ENCODE measurements at regions not wholly inside any gene's neighbourhood (a gene's known extent, or its start where the extent isn't known, plus 50 kb on each side); places are given as distances from the start of the nearest gene placed in this dataset.

- Histone ChIP-seq H3K27ac (ENCODE audit: low read length) (no peak overlapping the region), H3K27me3 (ENCODE audit: control insufficient read depth, insufficient read depth, low read length) (no peaks in the 10 kb centered on the region), H3K4me1 (ENCODE audit: control insufficient read depth, insufficient read depth, low read length) (no peaks in the 10 kb centered on the region), H3K9me3 (ENCODE audit: control insufficient read depth, insufficient read depth, low read length) (no peaks in the 10 kb centered on the region), H3K4me3 (ENCODE audit: low read length) (no peak overlapping the region), H3K36me3 (ENCODE audit: control insufficient read depth, insufficient read depth, low read length) (no peaks in the 10 kb centered on the region)
- no peak for DNase-seq (ENCODE audit: low read depth, low spot score)
Measured at GRCh38 chr21:35345954-35346353, 296.9 kb upstream of the RUNX1 start.

GRCh38 chr21:35344582-35344981 lies 295.5 kb upstream of the RUNX1 start:
- Histone ChIP-seq H3K4me3 (ENCODE audit: low read length) (no peak overlapping the region), H3K27ac (ENCODE audit: low read length) (no peak overlapping the region), H3K4me1 (ENCODE audit: control insufficient read depth, insufficient read depth, low read length) (no peaks in the 10 kb centered on the region), H3K9me3 (ENCODE audit: control insufficient read depth, insufficient read depth, low read length) (no peaks in the 10 kb centered on the region), H3K36me3 (ENCODE audit: control insufficient read depth, insufficient read depth, low read length) (no peaks in the 10 kb centered on the region), H3K27me3 (ENCODE audit: control insufficient read depth, insufficient read depth, low read length) (no peaks in the 10 kb centered on the region)
- no peak for DNase-seq (ENCODE audit: low read depth, low spot score)
- no CpG with 5 or more reads among the region's 4 CpGs for WGBS (ENCODE audit: insufficient coverage, insufficient read length)

DNA sequence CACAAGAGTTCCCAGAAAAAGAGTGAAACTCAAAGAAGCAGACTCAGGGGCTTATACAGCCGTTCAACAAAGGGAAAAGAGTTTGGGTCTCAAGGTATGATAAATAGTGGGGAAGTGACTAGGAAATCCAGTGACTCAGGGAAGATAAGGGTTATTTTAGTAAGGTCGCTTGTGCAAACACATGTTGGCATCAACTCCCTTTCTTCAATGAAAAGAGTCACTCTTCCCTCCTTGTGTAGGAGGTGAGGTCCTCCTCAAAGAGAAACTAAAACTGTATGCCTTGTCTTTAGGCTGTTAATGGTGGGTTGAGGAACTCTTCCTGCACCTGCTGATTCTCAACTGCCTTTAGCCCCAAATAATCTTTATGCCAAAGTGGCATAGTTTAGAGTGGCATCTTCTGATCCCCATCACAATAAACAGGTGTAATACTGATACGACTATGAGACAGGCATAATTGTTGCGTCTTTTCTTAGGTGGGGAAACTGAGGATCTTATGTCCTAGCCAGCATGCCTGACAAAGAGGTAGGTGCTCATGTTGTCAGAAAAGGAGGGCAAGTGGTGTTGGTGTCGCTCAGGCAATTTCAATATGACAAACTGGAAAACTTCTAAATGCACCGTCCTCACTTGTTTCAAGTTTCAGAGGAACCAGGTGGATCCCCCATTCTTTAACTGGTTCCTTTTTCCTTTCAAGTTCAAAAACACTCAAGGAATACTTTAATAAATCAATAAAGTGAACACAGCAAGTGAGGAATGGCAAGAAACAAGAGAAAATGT lies 294.1 kb upstream of the RUNX1 start:
- no peak overlapping the region for H3K27ac ChIP-seq (ENCODE audit: low read length)
- H3K36me3 ChIP-seq (ENCODE audit: control insufficient read depth, insufficient read depth, low read length), result no peaks in the 10 kb centered on the region
- no CpG with 5 or more reads among the region's 6 CpGs for WGBS (ENCODE audit: insufficient coverage, insufficient read length)
- no peak for DNase-seq (ENCODE audit: low read depth, low spot score)
- H3K9me3 ChIP-seq (ENCODE audit: control insufficient read depth, insufficient read depth, low read length), result no peaks in the 10 kb centered on the region
- H3K27me3 ChIP-seq (ENCODE audit: control insufficient read depth, insufficient read depth, low read length), result no peaks in the 10 kb centered on the region
- no peak overlapping the region for H3K4me3 ChIP-seq (ENCODE audit: low read length)
- no peaks in the 10 kb centered on the region for H3K4me1 ChIP-seq (ENCODE audit: control insufficient read depth, insufficient read depth, low read length)

- DNase-seq (ENCODE audit: low read depth, low spot score), result no peak
- Histone ChIP-seq H3K36me3 (ENCODE audit: control insufficient read depth, insufficient read depth, low read length) (no peaks in the 10 kb centered on the region), H3K27me3 (ENCODE audit: control insufficient read depth, insufficient read depth, low read length) (no peaks in the 10 kb centered on the region), H3K4me1 (ENCODE audit: control insufficient read depth, insufficient read depth, low read length) (no peaks in the 10 kb centered on the region), H3K9me3 (ENCODE audit: control insufficient read depth, insufficient read depth, low read length) (no peaks in the 10 kb centered on the region), H3K27ac (ENCODE audit: low read length) (no peak overlapping the region), H3K4me3 (ENCODE audit: low read length) (no peak overlapping the region)
- no CpG with 5 or more reads among the region's 4 CpGs for WGBS (ENCODE audit: insufficient coverage, insufficient read length)
Measured at GRCh38 chr21:35342440-35342839, 293.3 kb upstream of the RUNX1 start.

DNA sequence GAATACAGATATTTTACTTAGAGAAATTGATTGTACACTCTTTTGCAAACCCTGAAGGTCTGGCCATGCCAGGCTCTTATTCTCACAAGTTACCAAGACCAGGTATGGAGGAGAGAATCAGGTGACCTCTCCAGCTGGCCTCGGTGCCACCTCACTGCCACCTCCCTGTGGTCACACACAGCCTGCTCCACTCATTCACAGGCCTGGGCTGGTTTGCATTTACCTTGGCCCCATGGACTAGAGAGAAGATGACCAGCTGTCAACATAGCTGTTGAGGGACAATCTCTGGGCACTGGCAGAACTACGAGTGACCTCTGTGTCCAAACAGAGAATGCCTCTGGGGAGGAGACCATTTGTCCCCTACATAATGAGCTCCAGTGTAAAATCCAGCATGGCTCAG lies 291.2 kb upstream of the RUNX1 start:
- DNase-seq (ENCODE audit: low read depth, low spot score), result no peak
- Histone ChIP-seq H3K27ac (ENCODE audit: low read length) (no peak overlapping the region), H3K27me3 (ENCODE audit: control insufficient read depth, insufficient read depth, low read length) (no peaks in the 10 kb centered on the region; the same call in 1 of the 2 replicates), H3K9me3 (ENCODE audit: control insufficient read depth, insufficient read depth, low read length) (no peaks in the 10 kb centered on the region), H3K36me3 (ENCODE audit: control insufficient read depth, insufficient read depth, low read length) (no peaks in the 10 kb centered on the region), H3K4me3 (ENCODE audit: low read length) (no peak overlapping the region), H3K4me1 (ENCODE audit: control insufficient read depth, insufficient read depth, low read length) (no peaks in the 10 kb centered on the region)
- no CpG with 5 or more reads among the region's 2 CpGs for WGBS (ENCODE audit: insufficient coverage, insufficient read length)

- H3K4me1 ChIP-seq (ENCODE audit: control insufficient read depth, insufficient read depth, low read length), result no peaks in the 10 kb centered on the region
- DNase-seq (ENCODE audit: low read depth, low spot score), result no peak
- H3K36me3 ChIP-seq (ENCODE audit: control insufficient read depth, insufficient read depth, low read length), result no peaks in the 10 kb centered on the region
- no peak overlapping the region for H3K4me3 ChIP-seq (ENCODE audit: low read length)
- H3K27me3 ChIP-seq (ENCODE audit: control insufficient read depth, insufficient read depth, low read length), result no peaks in the 10 kb centered on the region; the same call in 1 of the 2 replicates
- no peak overlapping the region for H3K27ac ChIP-seq (ENCODE audit: low read length)
- WGBS (ENCODE audit: insufficient coverage, insufficient read length), result no CpG with 5 or more reads among the region's 6 CpGs
- H3K9me3 ChIP-seq (ENCODE audit: control insufficient read depth, insufficient read depth, low read length), result no peaks in the 10 kb centered on the region
Measured at GRCh38 chr21:35338881-35339632, 290.0 kb upstream of the RUNX1 start.

DNA sequence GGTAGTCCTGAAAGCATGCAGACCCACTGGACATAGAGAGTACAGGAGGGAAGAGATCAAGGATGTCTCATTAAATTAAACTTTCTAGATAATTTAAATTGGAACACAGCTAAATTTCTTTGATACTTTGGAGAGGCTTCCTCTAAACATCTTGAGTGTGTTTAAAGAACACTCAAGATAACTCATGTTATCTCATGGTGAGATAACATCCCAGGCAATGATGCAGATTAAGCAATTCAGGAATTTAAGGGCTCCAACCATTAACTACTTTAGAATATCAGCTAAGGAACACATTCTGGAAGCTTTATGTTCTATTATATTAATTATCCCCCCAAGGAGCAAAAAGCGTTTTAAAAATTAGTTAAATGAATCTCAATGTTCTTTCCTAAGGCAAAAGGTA lies 289.2 kb upstream of the RUNX1 start:
- H3K9me3 ChIP-seq (ENCODE audit: control insufficient read depth, insufficient read depth, low read length), result no peaks in the 10 kb centered on the region
- no peaks in the 10 kb centered on the region; the same call in 1 of the 2 replicates for H3K27me3 ChIP-seq (ENCODE audit: control insufficient read depth, insufficient read depth, low read length)
- H3K36me3 ChIP-seq (ENCODE audit: control insufficient read depth, insufficient read depth, low read length), result no peaks in the 10 kb centered on the region
- no peak overlapping the region for H3K27ac ChIP-seq (ENCODE audit: low read length)
- no CpG with 5 or more reads among the region's 1 CpG for WGBS (ENCODE audit: insufficient coverage, insufficient read length)
- no peak for DNase-seq (ENCODE audit: low read depth, low spot score)
- no peak overlapping the region for H3K4me3 ChIP-seq (ENCODE audit: low read length)
- H3K4me1 ChIP-seq (ENCODE audit: control insufficient read depth, insufficient read depth, low read length), result no peaks in the 10 kb centered on the region

GRCh38 chr21:35337573-35337972 lies 288.5 kb upstream of the RUNX1 start:
- Histone ChIP-seq H3K36me3 (ENCODE audit: control insufficient read depth, insufficient read depth, low read length) (no peaks in the 10 kb centered on the region), H3K4me1 (ENCODE audit: control insufficient read depth, insufficient read depth, low read length) (no peaks in the 10 kb centered on the region), H3K4me3 (ENCODE audit: low read length) (no peak overlapping the region), H3K9me3 (ENCODE audit: control insufficient read depth, insufficient read depth, low read length) (no peaks in the 10 kb centered on the region), H3K27me3 (ENCODE audit: control insufficient read depth, insufficient read depth, low read length) (no peaks in the 10 kb centered on the region; the same call in 1 of the 2 replicates), H3K27ac (ENCODE audit: low read length) (no peak overlapping the region)
- no peak for DNase-seq (ENCODE audit: low read depth, low spot score)
- no CpG with 5 or more reads among the region's 7 CpGs for WGBS (ENCODE audit: insufficient coverage, insufficient read length)

DNA sequence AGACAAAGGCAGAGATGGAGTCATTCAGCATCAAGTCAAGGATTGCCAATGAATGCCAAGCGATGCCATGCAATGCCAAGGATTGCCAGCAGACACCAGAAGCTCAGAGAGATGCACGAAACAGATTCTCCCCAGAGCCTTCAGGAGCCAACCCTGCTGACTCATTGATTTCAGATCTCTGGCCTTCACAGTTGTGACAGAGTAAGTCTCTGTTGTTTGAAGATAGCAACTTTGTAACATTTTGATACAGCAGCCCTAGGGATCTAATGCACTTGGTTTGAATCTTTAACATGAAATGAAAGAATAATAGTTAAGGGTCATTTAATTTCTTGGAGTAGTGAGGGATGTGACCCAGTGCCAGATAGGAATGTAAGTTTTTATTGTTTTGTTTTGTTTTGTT lies 287.4 kb upstream of the RUNX1 start:
- no CpG with 5 or more reads among the region's 2 CpGs for WGBS (ENCODE audit: insufficient coverage, insufficient read length)

GRCh38 chr21:35335951-35336446 lies 286.9 kb upstream of the RUNX1 start:
- H3K27me3 ChIP-seq (ENCODE audit: control insufficient read depth, insufficient read depth, low read length), result no peaks in the 10 kb centered on the region; the same call in 1 of the 2 replicates

More for the DNA sequence above, 287.4 kb upstream of the RUNX1 start:
- no peaks in the 10 kb centered on the region for H3K36me3 ChIP-seq (ENCODE audit: control insufficient read depth, insufficient read depth, low read length)
- no peaks in the 10 kb centered on the region for H3K9me3 ChIP-seq (ENCODE audit: control insufficient read depth, insufficient read depth, low read length)
- DNase-seq (ENCODE audit: low read depth, low spot score), result no peak
- H3K27ac ChIP-seq (ENCODE audit: low read length), result no peak overlapping the region
- H3K27me3 ChIP-seq (ENCODE audit: control insufficient read depth, insufficient read depth, low read length), result no peaks in the 10 kb centered on the region; the same call in 1 of the 2 replicates
- no peak overlapping the region for H3K4me3 ChIP-seq (ENCODE audit: low read length)
- no peaks in the 10 kb centered on the region for H3K4me1 ChIP-seq (ENCODE audit: control insufficient read depth, insufficient read depth, low read length)

More at GRCh38 chr21:35335951-35336446, 286.9 kb upstream of the RUNX1 start:
- no peak overlapping the region for H3K4me3 ChIP-seq (ENCODE audit: low read length)
- no peak for DNase-seq (ENCODE audit: low read depth, low spot score)
- no peak overlapping the region for H3K27ac ChIP-seq (ENCODE audit: low read length)
- H3K9me3 ChIP-seq (ENCODE audit: control insufficient read depth, insufficient read depth, low read length), result no peaks in the 10 kb centered on the region
- no peaks in the 10 kb centered on the region for H3K36me3 ChIP-seq (ENCODE audit: control insufficient read depth, insufficient read depth, low read length)
- H3K4me1 ChIP-seq (ENCODE audit: control insufficient read depth, insufficient read depth, low read length), result no peaks in the 10 kb centered on the region
- WGBS (ENCODE audit: insufficient coverage, insufficient read length), result no CpG with 5 or more reads among the region's 3 CpGs

Data from iPS DF 6.9 (cell line).